ENCODE measurements at regions not wholly inside any gene's neighbourhood (a gene's known extent, or its start where the extent isn't known, plus 50 kb on each side); places are given as distances from the start of the nearest gene placed in this dataset.
"Not testable (repeated sequence)": the region's sequence is repeated elsewhere in the genome, so short reads cannot be mapped to it uniquely, and the experiment has no call there.

DNA sequence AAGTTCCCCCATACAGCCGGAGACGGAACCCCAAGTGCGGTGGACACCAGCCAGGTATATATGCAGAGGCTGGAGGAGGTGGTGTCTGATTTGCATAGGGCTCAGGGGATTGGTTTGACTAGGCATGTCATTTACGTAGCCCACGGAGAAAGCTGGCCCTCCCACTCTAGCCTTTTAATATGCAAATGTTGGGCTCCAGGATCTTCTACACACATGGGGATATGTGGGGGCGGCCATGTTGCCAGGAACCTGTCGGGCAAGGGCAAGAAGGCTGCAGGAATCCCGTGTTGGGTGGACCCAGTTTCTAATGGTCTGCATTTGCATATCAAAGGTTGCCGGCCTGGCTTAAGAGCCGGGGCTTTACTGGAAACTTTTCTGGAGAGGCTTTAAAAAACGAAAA is 57.4 kb downstream of the FTHL17 start:
- DNase-seq (ENCODE audit: low read depth); H3K4me3 ChIP-seq (ENCODE audit: control insufficient read depth, low read depth, low read length): not testable (repeated sequence)

DNA sequence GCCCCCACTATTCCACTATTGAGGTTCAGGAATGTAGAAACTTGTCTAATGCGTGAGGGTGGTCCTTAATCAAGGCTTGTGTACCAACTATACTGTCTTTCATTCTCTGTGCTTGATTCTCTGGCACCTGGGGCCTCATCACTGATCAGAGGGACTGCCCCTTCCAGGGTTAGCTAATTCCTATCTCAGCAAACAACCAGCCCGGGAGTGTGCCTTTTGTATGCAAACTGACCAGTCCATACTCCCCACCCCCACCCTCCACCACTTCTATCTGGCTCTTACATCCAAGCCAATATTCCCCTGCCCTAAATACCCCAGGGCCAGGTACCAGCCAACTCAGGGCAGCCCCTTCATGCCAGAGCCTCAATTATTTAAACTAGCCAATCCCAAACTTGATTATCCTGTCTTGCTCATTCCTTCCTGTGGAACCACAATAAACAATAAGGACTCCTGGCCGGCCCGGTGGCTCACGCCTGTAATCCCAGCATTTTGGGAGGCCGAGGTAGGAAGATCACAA is 59.3 kb downstream of the FTHL17 start:
- TF ChIP-seq, protein P1, sequence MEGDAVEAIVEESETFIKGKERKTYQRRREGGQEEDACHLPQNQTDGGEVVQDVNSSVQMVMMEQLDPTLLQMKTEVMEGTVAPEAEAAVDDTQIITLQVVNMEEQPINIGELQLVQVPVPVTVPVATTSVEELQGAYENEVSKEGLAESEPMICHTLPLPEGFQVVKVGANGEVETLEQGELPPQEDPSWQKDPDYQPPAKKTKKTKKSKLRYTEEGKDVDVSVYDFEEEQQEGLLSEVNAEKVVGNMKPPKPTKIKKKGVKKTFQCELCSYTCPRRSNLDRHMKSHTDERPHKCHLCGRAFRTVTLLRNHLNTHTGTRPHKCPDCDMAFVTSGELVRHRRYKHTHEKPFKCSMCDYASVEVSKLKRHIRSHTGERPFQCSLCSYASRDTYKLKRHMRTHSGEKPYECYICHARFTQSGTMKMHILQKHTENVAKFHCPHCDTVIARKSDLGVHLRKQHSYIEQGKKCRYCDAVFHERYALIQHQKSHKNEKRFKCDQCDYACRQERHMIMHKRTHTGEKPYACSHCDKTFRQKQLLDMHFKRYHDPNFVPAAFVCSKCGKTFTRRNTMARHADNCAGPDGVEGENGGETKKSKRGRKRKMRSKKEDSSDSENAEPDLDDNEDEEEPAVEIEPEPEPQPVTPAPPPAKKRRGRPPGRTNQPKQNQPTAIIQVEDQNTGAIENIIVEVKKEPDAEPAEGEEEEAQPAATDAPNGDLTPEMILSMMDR (IDR thresholded peaks at IDR 0.05; ENCODE audit: control insufficient read depth, insufficient read depth, low read depth, low read length, missing control alignments), result no peak
- no peak for DNase-seq (ENCODE audit: low read depth)

DNA sequence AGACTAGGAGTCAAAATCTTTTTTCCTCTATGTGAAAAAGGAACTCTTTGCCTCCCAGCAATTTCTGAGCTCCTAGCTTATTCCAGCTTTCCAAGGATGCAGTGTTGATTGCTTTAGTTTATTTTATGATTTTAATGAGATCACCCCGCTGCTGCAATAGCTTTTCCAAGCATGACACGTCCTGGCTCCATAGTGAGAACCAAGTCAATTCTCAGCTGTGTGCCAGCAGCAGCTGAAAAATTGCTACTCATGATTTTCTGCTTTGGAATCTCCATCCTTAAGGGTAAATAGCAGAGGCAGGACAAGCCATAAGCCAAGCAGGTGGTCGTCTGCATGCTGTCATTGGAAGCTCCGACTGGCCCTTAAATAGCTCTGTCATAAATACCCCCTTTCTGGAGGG is 64.5 kb downstream of the FTHL17 start:
- no peak for DNase-seq (ENCODE audit: low read depth)
- TF ChIP-seq, protein P1 (IDR thresholded peaks at IDR 0.05; ENCODE audit: control insufficient read depth, insufficient read depth, low read depth, low read length, missing control alignments), result no peak
- no peak overlapping the region for H3K4me3 ChIP-seq (ENCODE audit: control insufficient read depth, low read depth, low read length)

More for the DNA sequence above, 59.3 kb downstream of the FTHL17 start:
- H3K4me3 ChIP-seq (ENCODE audit: control insufficient read depth, low read depth, low read length), result no peak overlapping the region

DNA sequence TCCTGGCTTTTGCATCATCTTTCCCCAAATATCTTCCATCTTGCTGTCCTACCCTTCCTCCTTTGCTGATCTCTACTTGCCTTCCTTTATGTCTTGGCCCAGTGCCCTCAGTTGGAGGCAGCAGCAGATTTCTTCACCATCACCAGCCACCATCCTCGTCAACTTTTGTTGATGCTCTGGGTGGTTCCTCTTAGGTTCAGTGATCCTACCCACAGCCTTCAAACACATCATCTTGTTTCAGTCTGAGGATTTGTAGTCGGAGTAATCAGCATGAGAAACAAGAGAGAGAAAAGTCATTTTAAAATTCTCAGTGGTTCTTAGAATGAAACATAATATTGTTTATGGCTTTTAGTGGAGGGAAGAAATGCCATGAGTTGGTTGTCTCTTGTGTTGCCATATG is 65.8 kb downstream of the FTHL17 start:
- DNase-seq (ENCODE audit: low read depth), result no peak
- no peak overlapping the region for H3K4me3 ChIP-seq (ENCODE audit: control insufficient read depth, low read depth, low read length)
- TF ChIP-seq, protein P1 (IDR thresholded peaks at IDR 0.05; ENCODE audit: control insufficient read depth, insufficient read depth, low read depth, low read length, missing control alignments), result no peak

DNA sequence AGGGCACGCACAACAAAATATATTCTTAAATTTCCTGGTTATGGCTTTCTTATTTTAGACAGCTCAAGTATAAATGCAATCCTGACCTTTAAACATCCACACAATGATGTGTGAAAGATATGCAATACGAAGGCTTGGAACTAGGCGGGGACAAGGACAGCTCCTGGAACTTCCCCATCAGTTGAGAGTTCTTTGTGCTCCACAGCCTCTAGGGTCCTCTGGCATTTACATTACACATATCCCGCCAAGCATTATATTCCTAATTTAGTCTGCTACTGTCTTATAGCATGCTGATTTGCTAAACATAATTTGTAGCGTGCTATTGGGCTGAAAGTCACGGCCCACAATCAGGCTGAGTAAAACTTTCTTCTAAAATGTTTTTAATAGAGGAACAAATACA is 74.4 kb downstream of the FTHL17 start:
- TF ChIP-seq, protein P1 (IDR thresholded peaks at IDR 0.05; ENCODE audit: control insufficient read depth, insufficient read depth, low read depth, low read length, missing control alignments), result no peak
- no peak overlapping the region for H3K4me3 ChIP-seq (ENCODE audit: control insufficient read depth, low read depth, low read length)
- DNase-seq (ENCODE audit: low read depth), result no peak

DNA sequence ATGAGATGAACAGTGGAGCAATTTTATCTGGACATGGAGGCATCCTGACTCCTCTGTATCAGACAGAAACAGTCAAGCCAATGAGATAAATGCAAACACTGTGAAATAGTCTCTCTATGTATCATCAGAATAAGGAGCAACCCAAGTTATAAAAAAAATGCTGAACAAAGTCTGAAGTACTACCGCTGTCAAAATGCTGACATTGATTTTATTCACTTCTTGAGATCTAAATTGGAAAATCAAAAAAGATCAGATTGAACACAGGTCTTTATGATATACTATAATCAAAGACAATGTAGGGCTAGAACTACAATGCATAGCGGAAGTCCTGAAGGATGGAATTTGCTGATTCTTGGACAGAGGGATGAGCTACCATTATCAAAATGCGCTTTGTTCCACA is 76.1 kb downstream of the FTHL17 start:
- no peak for DNase-seq (ENCODE audit: low read depth)
- TF ChIP-seq, protein P1 (IDR thresholded peaks at IDR 0.05; ENCODE audit: control insufficient read depth, insufficient read depth, low read depth, low read length, missing control alignments), result no peak
- no peak overlapping the region for H3K4me3 ChIP-seq (ENCODE audit: control insufficient read depth, low read depth, low read length)

DNA sequence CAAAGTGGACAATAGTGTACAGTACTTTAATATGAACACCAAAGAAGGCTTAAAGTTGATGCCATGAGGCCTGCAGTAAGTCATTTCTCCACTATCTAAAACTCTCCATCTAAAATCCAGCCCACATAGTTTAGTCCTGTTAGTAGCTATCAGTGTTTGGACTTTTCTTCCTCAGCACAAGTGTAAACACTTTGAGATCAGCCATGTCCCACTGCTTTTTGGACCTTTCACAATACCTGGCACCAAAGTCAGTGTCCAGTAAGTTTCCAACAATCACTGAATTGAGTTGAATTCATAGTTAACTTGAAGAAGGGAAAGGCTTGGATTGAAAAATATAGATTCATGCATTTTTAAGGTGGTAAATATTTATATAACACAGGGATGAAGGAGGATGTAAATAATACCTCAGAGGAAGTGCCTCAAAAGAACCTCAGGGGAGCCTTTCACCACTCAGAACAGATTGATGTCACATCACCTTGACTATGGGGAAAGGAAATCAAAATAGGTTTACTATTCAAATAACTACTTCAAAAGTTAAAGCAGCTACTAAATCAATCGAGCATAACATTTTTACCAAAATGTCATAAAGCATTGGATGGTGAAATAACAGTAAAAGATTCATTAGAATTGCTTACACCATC is 76.7 kb downstream of the FTHL17 start:
- TF ChIP-seq, protein P1 (IDR thresholded peaks at IDR 0.05; ENCODE audit: control insufficient read depth, insufficient read depth, low read depth, low read length, missing control alignments), result no peak
- no peak overlapping the region for H3K4me3 ChIP-seq (ENCODE audit: control insufficient read depth, low read depth, low read length)

DNA sequence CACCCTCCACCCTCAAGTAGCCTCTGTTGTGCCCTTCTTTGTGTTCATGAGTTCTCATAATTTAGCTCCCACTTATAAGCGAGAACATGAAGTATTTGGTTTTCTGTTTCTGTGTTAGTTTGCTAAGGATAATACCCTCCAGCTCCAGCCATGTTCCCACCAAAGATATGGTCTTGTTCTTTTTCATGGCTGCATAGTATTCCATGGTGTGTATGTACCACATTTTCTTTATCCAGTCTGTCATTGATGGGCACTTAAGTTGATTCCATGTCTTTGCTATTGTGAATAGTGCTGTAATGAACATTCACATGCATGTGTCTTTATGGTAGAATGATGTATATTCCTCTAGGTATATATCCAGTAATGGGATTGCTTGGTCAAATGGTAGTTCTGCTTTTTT is 77.8 kb downstream of the FTHL17 start:
- not testable (repeated sequence) for DNase-seq (ENCODE audit: low read depth); H3K4me3 ChIP-seq (ENCODE audit: control insufficient read depth, low read depth, low read length)

More for the DNA sequence above, 76.7 kb downstream of the FTHL17 start:
- DNase-seq (ENCODE audit: low read depth), result no peak
